HG02642 (cell line): ENCODE measurements at regions not wholly inside any gene's neighbourhood (a gene's known extent, or its start where the extent isn't known, plus 50 kb on each side); places are given as distances from the start of the nearest gene placed in this dataset.

ENCODE experiments used
- ATAC-seq: cut with Tn5 transposase; IDR thresholded peaks from one replicate; pipeline ENCODE4 v1.9.1; 2021; ENCODE audit warnings: mild to moderate bottlenecking; ENCODE audit not compliant: unreplicated experiment, poor library complexity

DNA sequence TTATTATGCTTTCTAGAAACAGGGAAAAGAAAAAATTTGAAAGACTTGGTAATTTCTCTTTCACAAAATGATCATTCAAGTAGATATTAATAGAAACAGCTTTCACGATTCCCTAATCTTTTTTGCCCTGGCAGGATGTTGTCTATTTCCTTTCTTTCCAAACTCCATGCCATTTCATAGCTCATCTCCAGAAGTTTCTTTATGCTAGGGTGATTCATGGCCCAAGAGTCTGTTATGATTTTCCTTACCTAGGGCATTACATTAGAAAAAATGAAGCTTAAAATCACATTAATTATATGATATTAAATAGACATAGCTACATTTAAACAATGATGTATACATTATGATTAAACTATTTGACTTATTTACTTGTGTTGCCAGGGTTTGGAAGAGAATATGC is 762.1 kb downstream of the LTN1 start:
- ATAC-seq, result no peak

GRCh38 chr21:28229814-28230213 is 762.9 kb downstream of the LTN1 start:
- no peak for ATAC-seq

GRCh38 chr21:28228636-28228995 is 764.1 kb downstream of the LTN1 start:
- no peak for ATAC-seq

GRCh38 chr21:28227881-28228635 is 764.6 kb downstream of the LTN1 start:
- no peak for ATAC-seq

DNA sequence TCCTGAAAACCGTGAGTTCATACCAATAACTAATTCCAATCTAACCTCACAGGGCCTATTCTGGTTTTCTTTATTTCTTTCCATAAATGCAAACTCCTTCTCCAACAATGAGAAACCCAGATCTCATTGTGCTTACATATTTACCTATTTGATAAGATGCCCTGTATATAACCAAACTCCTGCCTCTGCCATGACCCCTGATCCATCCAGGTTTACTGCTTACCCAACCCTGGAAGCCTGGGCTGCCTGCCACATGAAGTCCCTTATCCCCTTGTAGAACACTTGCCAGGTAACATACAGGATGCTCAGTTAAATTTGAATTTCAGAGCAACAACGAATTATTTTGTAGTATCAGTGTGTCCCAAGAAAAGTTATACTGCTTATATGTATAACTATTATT is 766.1 kb downstream of the LTN1 start:
- ATAC-seq, result no peak

GRCh38 chr21:28224191-28224726 is 768.4 kb downstream of the LTN1 start:
- ATAC-seq, result no peak

- no peak for ATAC-seq
These were observed 770.7 kb downstream of the LTN1 start for GRCh38 chr21:28221984-28222383.

GRCh38 chr21:28220680-28221079 is 772.0 kb downstream of the LTN1 start:
- no peak for ATAC-seq

DNA sequence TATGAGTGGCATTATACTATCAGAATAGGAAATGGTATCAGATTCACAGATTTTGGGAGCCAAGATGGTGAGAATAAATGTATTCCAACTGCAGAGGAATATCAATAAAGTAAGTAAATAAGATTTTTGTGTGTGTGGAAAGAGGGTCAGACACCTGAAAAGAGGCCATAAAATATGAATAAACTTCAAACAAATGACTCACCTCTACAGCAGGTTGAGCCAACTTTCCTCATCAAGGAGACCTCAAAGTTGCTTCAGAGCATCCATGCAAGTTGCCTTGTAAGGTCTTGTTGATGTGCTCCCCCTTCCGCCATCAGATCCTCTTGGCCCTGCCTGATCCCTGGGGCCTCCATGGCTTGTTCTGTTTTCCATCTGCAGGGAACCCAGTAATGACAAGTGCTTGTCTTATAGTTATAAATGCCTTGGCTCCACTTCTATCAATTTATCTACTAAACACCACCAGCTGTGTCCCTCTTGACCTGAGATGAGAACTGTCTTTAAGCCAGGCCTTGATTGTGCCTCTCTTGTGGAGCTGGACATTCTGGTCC is 775.6 kb downstream of the LTN1 start:
- no peak for ATAC-seq

DNA sequence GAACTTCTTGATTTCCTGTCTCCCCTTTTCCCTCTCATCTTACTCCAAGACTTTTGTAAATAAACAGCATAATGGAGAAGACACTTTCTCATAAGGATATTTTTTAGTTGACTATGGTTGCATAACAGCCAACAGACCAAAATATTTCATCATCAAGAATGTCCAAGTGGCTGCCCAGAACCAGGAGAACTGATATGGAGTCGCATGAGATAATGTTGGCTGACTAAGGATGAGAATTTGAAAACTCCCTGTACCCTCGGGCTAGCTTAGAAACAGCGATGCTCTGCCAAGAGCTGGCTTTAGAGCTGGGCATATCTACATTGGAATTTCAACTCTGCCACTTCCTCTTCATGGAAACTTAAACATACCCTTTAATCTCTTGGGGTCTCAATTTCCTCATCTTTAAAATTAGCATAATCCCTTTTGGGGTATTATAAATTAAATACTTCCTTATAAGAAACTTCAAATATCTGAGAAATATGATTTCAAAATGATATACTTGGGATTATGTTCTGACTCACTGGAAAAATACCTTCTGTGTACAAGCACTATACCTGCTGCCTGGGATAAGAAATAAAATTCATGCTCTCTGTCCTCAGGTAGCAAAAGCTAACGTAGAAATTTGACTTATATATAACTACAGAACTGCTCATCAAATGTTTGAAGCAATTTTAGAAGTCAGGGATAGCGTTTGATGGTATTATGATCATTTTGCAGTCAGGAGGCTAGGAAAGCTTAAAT is 777.3 kb downstream of the LTN1 start:
- no peak for ATAC-seq

DNA sequence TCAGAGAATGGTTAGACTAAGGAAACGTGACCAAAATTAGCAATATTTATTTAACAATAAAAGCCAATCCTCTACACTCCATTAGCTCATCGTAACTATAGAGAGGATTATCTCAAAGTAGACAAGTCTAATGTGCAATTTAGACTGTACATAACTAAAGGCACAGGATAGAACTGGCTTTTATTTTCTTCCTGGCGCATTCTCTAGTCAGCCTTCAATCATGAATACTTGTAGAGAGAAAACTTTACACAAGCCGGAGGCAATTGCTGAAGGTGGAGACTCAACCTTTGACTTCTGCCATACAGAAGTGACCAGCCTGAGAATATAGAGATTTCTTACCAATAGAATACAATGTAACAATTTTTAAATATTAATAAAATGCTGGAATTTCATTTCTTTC is 777.9 kb downstream of the LTN1 start:
- no peak for ATAC-seq

DNA sequence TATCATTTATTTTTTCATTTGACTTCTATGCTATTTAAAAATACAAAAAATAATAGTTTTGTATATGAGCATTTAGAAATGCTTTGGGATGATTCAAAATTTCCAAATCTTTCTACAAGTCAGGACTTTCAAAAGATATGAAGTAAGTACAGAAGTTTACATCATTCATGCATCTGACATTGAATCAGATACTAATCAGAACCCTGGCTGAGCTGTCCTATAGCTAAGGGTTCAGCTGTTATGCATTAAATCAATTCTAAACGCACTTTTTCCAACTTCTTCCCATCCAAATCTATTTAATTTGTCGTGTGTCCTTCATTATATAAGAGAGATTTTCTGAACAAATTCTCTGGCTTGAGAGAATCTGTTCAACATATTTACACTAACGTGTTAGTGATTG is 779.4 kb downstream of the LTN1 start:
- no peak for ATAC-seq

GRCh38 chr21:28212061-28212460 is 780.6 kb downstream of the LTN1 start:
- ATAC-seq, result no peak

DNA sequence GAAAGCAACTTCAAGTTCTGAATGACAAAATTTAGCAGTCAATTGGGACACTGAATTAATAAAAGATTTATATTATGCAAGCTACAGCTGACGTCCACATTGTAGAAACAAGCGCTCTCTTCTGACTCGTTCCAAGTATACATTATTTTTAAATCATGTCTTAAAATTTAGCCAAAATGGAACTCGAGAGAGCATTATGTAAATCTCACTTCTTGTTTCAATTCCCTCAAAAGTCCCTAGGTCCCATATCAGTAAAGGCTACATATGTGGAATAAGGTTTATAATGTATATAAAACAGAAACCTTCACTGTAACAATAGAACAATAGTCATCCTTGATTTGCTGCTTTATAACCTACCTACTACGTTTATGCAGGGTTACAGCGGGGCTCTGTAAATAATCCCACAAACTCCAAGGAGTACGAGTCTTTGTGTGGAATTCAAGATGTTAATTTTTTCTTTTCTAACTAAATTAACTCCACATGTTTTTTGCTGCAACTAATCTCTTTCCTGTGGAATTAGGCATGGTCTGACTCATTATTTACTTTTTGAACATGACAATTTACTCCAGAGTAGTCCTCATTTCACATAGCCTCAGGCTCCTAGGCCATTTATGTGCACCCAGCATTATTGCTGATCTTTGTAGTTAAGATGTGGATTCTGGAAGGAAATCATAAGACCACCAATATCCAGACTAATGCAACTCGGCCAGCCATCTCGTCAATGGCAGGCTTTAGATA is 785.1 kb downstream of the LTN1 start:
- ATAC-seq, result no peak

GRCh38 chr21:28200726-28201125 is 792.0 kb downstream of the LTN1 start:
- ATAC-seq, result no peak

GRCh38 chr21:28196981-28197380 is 795.7 kb downstream of the LTN1 start:
- ATAC-seq, result no peak

DNA sequence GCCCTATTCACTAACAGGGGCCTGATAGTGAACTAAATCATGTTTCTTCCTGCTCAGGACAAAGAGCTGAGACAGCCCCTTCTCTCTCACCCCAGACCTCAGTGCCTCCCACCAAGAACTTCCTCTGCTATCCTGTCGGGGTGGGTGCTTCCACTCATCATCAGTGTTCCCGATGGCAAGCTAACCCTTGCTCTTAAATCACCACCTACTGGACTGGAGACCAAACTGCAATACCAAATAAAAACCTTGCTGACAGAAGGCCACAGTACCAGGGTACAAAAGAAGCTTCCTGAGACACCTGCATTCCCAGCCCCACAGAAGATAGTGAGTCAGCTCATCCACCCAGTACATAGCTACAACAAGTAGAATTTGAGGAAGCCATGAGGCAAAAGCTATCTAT is 799.5 kb downstream of the LTN1 start:
- ATAC-seq, result no peak

DNA sequence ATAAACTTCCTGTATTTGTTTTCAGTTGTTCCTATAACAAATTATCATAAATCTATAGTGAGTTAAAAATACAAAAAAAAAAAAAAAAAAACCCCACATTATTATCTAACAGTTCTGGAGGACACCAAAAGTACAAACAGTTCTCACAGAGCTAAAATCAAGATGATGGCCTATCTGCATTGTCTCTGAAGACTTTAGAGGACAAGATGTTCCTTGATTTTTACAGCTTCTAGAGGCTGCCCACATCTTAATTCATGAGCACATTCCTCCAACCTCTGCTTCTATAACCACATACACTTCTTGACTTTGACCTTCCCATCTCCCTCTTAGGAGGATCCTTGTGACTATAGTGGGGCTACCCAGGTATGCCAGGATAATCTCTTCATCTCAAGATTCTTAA is 806.1 kb downstream of the LTN1 start:
- no peak for ATAC-seq

DNA sequence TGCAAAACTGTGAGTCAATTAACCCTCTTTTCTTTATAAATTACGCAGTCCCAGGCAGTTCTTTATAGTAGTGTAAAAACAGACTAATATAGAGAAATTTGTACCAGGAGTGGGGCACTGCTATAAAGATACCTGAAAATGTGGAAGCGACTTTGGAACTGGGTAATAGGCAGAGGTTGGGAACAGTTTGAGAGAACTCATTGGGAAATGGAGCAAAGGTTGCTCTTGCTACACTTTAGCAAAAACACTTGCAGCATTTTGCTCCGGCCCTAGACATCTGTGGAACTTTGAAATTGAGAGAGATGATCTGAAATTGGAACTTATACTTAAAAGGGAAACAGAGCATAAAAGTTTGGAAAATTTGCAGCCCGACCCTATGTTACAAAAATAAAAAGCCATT is 810.9 kb downstream of the LTN1 start:
- ATAC-seq, result no peak

DNA sequence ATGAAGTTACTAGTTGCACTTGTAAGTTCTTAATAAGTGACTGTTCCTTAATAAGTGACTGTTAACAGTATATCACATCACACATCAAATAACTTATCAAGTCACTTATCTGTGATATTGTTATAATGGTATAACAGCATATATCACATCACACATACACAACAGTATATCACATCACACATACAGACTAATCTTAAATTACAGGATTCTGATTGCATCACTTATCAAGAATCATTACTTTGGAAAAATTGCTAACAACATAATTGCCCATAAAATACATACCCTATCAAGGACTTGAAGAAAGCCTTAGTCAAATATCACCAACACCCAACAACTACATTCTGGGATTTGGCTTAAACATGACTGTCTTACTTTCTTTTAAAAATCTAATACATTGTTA is 813.5 kb downstream of the LTN1 start:
- ATAC-seq, result no peak

DNA sequence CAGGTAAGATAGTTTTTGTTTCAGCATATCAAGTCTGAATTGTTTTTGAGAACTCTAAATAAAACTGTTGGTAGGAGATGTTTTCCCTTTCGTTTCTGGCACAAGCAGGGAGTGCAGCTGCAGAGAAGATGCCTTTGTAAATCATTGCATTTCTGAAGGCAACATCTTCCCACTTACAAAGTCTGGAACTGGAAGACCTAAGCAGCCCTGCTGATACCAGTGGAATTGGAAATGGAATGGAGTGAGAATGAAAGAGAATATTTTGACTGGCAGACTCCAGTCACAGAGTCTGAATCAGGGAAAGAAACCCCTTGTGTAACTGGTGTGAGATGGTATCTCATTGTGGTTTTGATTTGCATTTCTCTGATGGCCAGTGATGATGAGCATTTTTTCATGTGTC is 815.6 kb downstream of the LTN1 start:
- no peak for ATAC-seq
